SU-DHL-6 (cell line): ENCODE measurements at regions not wholly inside any gene's neighbourhood (a gene's known extent, or its start where the extent isn't known, plus 50 kb on each side); places are given as distances from the start of the nearest gene placed in this dataset.

Experiments used
- CTCF ChIP-seq: fragments of 200-600 bp; sonication (generic); IDR thresholded peaks from one replicate; pipeline ENCODE4 v1.5.1; 2017; ENCODE audit warnings: antibody characterized with exemption, mild to moderate bottlenecking, low read length, moderate library complexity; ENCODE audit not compliant: insufficient read depth, poor library complexity, severe bottlenecking
- EZH2phosphoT487 ChIP-seq: fragments of 200-600 bp; sonication (generic), shearing (Covaris generic); conservative IDR thresholded peaks from 2 replicates; pipeline ENCODE4 v1.6.1; 2018; ENCODE audit warnings: mild to moderate bottlenecking, antibody characterized with exemption, low read length, moderate library complexity, mixed read lengths

DNA sequence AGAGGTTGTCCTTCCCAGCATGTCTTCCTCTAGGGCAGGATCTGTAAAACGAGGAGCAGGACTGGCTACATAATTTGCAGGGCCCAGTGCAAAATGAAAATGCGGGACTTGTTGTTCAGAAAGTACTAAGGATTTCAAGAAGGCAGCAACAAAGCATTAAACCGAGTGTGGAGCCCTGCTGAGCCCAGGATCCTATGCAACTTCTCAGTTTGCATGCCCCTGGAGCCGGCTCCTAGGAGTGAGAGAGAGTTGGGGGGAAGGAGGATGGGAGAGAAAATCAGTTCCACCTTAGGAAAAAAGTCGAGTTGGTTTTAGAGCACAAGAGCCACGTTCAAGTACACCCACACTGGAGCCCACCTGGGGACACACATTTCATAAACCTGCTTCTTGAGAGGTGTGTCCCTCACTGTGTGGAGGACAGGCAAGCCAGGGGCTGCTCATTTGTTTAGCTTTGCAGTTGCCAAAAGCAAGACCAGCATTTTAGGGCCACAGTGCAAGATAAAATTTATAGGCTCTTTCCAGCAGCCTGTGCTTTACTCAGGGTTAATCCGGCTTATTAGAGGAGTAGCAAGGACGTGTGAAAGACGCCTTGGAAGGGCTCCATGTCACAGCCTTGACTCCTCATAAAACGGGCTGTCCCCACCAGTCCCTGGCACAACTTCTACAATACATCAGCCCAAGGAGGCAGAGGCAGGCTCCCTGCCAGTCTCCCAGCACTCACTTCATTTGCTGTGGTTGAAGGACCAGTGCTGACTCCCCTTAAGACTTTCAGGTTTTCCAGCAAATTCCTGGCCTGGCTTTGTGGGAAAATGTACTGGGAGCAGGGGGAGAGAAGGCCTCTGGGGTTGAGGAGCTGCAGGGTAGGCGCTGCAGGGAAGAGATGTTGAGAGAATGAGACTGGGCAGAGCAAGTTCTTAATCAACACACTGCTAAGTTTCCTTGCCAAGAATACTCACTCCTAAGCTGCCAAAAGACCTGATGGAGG lies 159.7 kb upstream of the SEMA6A start:
- TF ChIP-seq CTCF (no peak), EZH2phosphoT487 (no peak)
